KOPT-K1 (cell line): ENCODE measurements at regions not wholly inside any gene's neighbourhood (a gene's known extent, or its start where the extent isn't known, plus 50 kb on each side); places are given as distances from the start of the nearest gene placed in this dataset.
A peak's percentile ranks its signal among the peaks of the same experiment; 100 is the strongest.
"Not testable (repeated sequence)": the region's sequence is repeated elsewhere in the genome, so short reads cannot be mapped to it uniquely, and the experiment has no call there.

Source experiments
- H3K27ac ChIP-seq: fragments of 200-600 bp; sonication (generic); 2 replicates; pipeline ENCODE4 v1.5.1; 2016; ENCODE audit warnings: antibody characterized with exemption, mild to moderate bottlenecking, low read depth, low read length; ENCODE audit not compliant: poor library complexity, severe bottlenecking
- H3K36me3 ChIP-seq: fragments of 200-600 bp; sonication (generic); 2 replicates; pipeline ENCODE4 v1.5.1; 2017; ENCODE audit warnings: antibody characterized with exemption, mild to moderate bottlenecking, low read length, moderate library complexity; ENCODE audit not compliant: insufficient read depth
- H3K9me3 ChIP-seq: fragments of 200-600 bp; sonication (generic); 2 replicates; pipeline ENCODE4 v1.5.1; 2017; ENCODE audit warnings: antibody characterized with exemption, low read length, mild to moderate bottlenecking; ENCODE audit not compliant: insufficient read depth, poor library complexity, severe bottlenecking

GRCh38 chr20:29443206-29443781 lies 1814.2 kb upstream of the DEFB115 start:
- H3K9me3 ChIP-seq, result peaks cover 13% of the 10 kb centered on the region
- peak overlapping the region; percentile 12 for H3K27ac ChIP-seq

GRCh38 chr20:29443819-29444218 lies 1813.6 kb upstream of the DEFB115 start:
- peaks cover 17% of the 10 kb centered on the region for H3K9me3 ChIP-seq
- no peak overlapping the region for H3K27ac ChIP-seq
- no peaks in the 10 kb centered on the region for H3K36me3 ChIP-seq

More at GRCh38 chr20:29443206-29443781, 1814.2 kb upstream of the DEFB115 start:
- not testable (repeated sequence) for H3K36me3 ChIP-seq

GRCh38 chr20:29445050-29445907 lies 1812.2 kb upstream of the DEFB115 start:
- not testable (repeated sequence) for H3K27ac ChIP-seq, H3K36me3 ChIP-seq
- peaks cover 21% of the 10 kb centered on the region for H3K9me3 ChIP-seq

GRCh38 chr20:29447517-29448484 lies 1809.7 kb upstream of the DEFB115 start:
- H3K36me3 ChIP-seq, H3K27ac ChIP-seq: not testable (repeated sequence)
- H3K9me3 ChIP-seq, result peaks cover 21% of the 10 kb centered on the region

GRCh38 chr20:29448806-29449470 lies 1808.5 kb upstream of the DEFB115 start:
- H3K27ac ChIP-seq, result no peak overlapping the region
- H3K9me3 ChIP-seq, result peaks cover 21% of the 10 kb centered on the region
- H3K36me3 ChIP-seq, result no peaks in the 10 kb centered on the region

GRCh38 chr20:29452186-29452585 lies 1805.3 kb upstream of the DEFB115 start:
- no peak overlapping the region for H3K27ac ChIP-seq
- H3K36me3 ChIP-seq, result no peaks in the 10 kb centered on the region
- H3K9me3 ChIP-seq, result peaks cover 20% of the 10 kb centered on the region

DNA sequence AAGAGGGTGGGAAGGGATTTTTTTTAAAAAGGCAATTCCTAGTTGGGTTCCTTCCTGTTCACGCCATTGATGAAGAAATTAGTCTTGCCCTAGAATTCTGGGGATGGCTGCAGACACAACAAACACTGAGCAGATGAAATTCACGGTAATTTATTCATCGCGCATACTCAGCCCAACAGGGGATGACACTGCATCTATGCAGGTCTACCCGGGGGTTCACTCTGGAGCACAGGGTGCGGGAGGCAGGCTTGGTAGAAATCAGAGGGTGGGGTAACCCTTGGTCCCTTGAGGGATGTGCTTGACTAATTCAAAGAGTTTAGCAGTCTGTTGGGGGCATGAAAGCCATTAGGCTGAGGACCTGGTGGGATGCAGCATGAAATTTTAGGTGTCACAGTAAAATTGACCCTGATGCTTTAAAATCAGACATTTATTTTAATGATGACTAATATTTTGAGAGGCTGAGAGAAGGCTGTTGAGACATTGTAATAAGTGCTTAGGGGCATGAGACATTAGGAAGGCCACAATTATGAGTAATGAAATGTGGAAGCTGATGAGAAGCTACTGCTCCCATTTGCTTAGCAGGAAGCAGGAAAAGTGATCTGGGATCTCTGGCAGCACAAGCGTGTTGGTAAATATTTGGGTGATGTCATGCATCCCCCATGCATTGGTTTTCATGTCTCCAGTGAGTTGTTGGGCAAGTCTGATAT lies 1800.3 kb upstream of the DEFB115 start:
- H3K36me3 ChIP-seq, H3K27ac ChIP-seq, H3K9me3 ChIP-seq: not testable (repeated sequence)

- H3K27ac ChIP-seq, result no peak overlapping the region
- H3K9me3 ChIP-seq, result peaks cover 4% of the 10 kb centered on the region
- H3K36me3 ChIP-seq, result no peaks in the 10 kb centered on the region
Observed at GRCh38 chr20:29472606-29473005, 1784.9 kb upstream of the DEFB115 start.

DNA sequence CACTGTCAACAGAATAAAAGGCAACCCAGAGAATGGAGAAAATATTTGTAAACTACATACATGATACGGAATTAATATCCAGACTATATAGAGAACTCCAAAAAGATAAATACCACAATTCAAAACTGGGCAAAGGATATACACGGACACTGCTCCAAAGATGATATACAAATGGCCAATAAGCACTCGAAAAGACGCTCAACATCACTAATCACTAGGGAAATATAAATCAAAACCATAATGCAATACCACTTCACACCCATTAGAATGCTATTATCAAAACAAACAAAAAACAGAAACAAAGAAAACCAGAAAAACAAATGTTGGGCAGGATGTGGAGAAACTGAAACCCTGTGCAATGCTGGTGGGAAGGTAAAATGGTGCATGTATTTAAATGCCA lies 1764.6 kb upstream of the DEFB115 start:
- not testable (repeated sequence) for H3K27ac ChIP-seq, H3K36me3 ChIP-seq
- H3K9me3 ChIP-seq, result peaks cover 12% of the 10 kb centered on the region

GRCh38 chr20:29496767-29497166 lies 1760.7 kb upstream of the DEFB115 start:
- H3K9me3 ChIP-seq, result peaks cover 15% of the 10 kb centered on the region
- not testable (repeated sequence) for H3K36me3 ChIP-seq, H3K27ac ChIP-seq

- no peak overlapping the region for H3K27ac ChIP-seq
- no peaks in the 10 kb centered on the region for H3K36me3 ChIP-seq
- peaks cover 15% of the 10 kb centered on the region for H3K9me3 ChIP-seq
Observed at GRCh38 chr20:29497261-29497671, 1760.2 kb upstream of the DEFB115 start.

DNA sequence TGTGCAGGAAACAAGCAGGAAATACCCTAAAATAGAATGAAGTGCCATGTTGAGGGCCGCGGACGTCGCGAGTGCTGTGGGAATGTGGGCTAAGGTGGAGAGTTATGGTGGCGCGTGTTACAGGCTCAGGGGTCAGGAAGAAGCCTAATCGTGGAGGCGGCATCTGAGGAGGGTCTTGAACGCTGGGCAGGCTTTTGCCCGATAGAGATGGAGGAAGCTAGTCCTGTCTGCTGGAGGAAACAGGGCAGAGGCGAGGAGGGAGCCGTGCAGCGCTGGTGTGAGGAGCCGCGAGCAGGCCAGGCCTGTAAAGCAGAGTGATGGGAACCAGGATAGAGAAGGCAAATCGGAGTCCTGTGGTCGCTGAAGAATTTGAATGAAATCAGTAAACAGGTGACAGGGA lies 1759.8 kb upstream of the DEFB115 start:
- peaks cover 15% of the 10 kb centered on the region for H3K9me3 ChIP-seq
- H3K27ac ChIP-seq, H3K36me3 ChIP-seq: not testable (repeated sequence)

DNA sequence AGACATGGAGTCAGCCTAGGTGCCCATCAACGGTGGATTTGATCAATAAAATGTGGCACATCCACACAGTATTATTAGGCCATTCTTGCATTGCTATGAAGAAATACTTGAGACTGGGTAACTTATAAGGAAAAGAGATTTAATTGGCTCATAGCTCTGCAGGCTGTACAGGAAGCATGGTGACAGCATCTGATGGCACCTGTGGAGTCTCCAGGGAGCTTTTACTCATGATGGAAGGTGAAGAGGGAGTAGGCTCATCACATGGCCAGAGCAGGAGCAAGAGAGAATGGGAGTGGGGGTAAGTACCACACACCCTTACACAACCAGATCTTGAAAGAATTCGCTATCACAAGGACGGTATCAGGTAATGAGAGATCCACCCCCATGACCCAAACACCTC lies 1756.7 kb upstream of the DEFB115 start:
- not testable (repeated sequence) for H3K27ac ChIP-seq, H3K36me3 ChIP-seq
- peaks cover 15% of the 10 kb centered on the region for H3K9me3 ChIP-seq

- H3K36me3 ChIP-seq, H3K27ac ChIP-seq: not testable (repeated sequence)
- peaks cover 16% of the 10 kb centered on the region for H3K9me3 ChIP-seq
Observed at GRCh38 chr20:29514634-29515033, 1742.8 kb upstream of the DEFB115 start.
